ENCODE measurements at regions not wholly inside any gene's neighbourhood (a gene's known extent, or its start where the extent isn't known, plus 50 kb on each side); places are given as distances from the start of the nearest gene placed in this dataset.

DNA sequence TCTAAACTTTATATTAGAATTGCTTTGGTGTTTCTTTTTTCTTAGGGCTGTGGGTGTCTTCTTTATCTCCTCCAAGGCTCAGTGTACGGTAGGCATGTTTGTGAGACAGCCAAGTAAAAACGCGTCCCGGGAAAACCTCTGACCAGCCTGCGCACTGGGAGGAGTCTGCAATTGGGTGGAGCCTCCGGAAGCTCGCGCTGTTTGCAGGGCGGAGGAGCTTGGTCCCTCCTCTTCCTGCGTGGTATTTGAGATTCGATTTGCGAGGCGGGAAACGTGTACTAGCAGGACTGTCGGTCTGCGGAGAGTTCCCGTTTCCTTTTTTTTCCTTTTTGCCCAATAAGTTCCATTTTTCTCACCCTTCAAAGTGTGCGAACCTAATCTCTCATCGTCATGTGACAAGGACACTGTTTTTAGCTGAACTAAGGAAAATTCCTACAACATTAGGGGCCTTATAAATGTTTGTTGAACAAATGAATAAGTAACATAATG, 182.1 kb upstream of the OTX2 start (continued):
- TF ChIP-seq ZFX (CRISPR knock-in tag; IDR thresholded peaks at IDR 0.05) (0 out of 2 replicates have a peak, but pooled peaks have one; percentile 16), MYBL2 (IDR thresholded peaks at IDR 0.05; ENCODE audit: low read depth) (peak; percentile 39; the same call in 1 of the 2 replicates), MYBL2 (CRISPR knock-in tag; IDR thresholded peaks at IDR 0.05; ENCODE audit: borderline replicate concordance) (no peak), ZNF830 (CRISPR knock-in tag; IDR thresholded peaks at IDR 0.05) (no peak), BHLHE40 (IDR thresholded peaks at IDR 0.05; ENCODE audit: low read length) (peak; percentile 55; the same call in 1 of the 2 replicates), KAT7 (CRISPR knock-in tag; IDR thresholded peaks at IDR 0.05; ENCODE audit: borderline replicate concordance) (no peak), NFIC (IDR thresholded peaks at IDR 0.05) (0 out of 2 replicates have a peak, but pooled peaks have one; percentile 2), GABPB1 (CRISPR knock-in tag; IDR thresholded peaks at IDR 0.05) (peak; percentile 61; the same call in 1 of the 2 replicates), PTTG1 (tag; IDR thresholded peaks at IDR 0.05; ENCODE audit: low read depth) (no peak), EP400 (IDR thresholded peaks at IDR 0.05) (peak; percentile 45; the same call in 1 of the 2 replicates), NR2C1 (IDR thresholded peaks at IDR 0.05) (no peak), NR2C1 (tag; IDR thresholded peaks at IDR 0.05) (no peak), L3MBTL2 (IDR thresholded peaks at IDR 0.05) (peak; percentile 81), PHF8 (IDR thresholded peaks at IDR 0.05; ENCODE audit: borderline replicate concordance, low read length) (peak; percentile 51; the same call in 1 of the 2 replicates), SOX6 (IDR thresholded peaks at IDR 0.05) (0 out of 2 replicates have a peak, but pooled peaks have one; percentile 25), KDM5B (IDR thresholded peaks at IDR 0.05; ENCODE audit: insufficient replicate concordance, low read depth, low read length) (peak; percentile 51), SIN3A (IDR thresholded peaks at IDR 0.05; ENCODE audit: borderline replicate concordance in 2 of 2, control insufficient read depth in 1 of 2, low read depth in 2 of 2, low read length in 2 of 2) (0 out of 4 replicates have a peak, but pooled peaks of 1 of the 2 experiments have one; percentile 31), SMC3 (conservative IDR thresholded peaks at IDR 0.05; ENCODE audit: insufficient read depth, low read depth, low read length) (no peak)
- TF ChIP-seq, protein P1, sequence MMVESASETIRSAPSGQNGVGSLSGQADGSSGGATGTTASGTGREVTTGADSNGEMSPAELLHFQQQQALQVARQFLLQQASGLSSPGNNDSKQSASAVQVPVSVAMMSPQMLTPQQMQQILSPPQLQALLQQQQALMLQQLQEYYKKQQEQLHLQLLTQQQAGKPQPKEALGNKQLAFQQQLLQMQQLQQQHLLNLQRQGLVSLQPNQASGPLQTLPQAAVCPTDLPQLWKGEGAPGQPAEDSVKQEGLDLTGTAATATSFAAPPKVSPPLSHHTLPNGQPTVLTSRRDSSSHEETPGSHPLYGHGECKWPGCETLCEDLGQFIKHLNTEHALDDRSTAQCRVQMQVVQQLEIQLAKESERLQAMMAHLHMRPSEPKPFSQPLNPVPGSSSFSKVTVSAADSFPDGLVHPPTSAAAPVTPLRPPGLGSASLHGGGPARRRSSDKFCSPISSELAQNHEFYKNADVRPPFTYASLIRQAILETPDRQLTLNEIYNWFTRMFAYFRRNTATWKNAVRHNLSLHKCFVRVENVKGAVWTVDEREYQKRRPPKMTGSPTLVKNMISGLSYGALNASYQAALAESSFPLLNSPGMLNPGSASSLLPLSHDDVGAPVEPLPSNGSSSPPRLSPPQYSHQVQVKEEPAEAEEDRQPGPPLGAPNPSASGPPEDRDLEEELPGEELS (CRISPR knock-in tag; IDR thresholded peaks at IDR 0.05; ENCODE audit: borderline replicate concordance), result no peak
- TF ChIP-seq, protein P2, sequence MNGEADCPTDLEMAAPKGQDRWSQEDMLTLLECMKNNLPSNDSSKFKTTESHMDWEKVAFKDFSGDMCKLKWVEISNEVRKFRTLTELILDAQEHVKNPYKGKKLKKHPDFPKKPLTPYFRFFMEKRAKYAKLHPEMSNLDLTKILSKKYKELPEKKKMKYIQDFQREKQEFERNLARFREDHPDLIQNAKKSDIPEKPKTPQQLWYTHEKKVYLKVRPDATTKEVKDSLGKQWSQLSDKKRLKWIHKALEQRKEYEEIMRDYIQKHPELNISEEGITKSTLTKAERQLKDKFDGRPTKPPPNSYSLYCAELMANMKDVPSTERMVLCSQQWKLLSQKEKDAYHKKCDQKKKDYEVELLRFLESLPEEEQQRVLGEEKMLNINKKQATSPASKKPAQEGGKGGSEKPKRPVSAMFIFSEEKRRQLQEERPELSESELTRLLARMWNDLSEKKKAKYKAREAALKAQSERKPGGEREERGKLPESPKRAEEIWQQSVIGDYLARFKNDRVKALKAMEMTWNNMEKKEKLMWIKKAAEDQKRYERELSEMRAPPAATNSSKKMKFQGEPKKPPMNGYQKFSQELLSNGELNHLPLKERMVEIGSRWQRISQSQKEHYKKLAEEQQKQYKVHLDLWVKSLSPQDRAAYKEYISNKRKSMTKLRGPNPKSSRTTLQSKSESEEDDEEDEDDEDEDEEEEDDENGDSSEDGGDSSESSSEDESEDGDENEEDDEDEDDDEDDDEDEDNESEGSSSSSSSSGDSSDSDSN (IDR thresholded peaks at IDR 0.05; ENCODE audit: borderline replicate concordance in 1 of 2, low read depth in 2 of 2, low read length in 2 of 2), result no peak
- TF ChIP-seq, protein P3, sequence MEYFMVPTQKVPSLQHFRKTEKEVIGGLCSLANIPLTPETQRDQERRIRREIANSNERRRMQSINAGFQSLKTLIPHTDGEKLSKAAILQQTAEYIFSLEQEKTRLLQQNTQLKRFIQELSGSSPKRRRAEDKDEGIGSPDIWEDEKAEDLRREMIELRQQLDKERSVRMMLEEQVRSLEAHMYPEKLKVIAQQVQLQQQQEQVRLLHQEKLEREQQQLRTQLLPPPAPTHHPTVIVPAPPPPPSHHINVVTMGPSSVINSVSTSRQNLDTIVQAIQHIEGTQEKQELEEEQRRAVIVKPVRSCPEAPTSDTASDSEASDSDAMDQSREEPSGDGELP (CRISPR knock-in tag; IDR thresholded peaks at IDR 0.05; ENCODE audit: borderline replicate concordance), result peak; percentile 48; the same call in 1 of the 2 replicates
- TF ChIP-seq, protein P4, sequence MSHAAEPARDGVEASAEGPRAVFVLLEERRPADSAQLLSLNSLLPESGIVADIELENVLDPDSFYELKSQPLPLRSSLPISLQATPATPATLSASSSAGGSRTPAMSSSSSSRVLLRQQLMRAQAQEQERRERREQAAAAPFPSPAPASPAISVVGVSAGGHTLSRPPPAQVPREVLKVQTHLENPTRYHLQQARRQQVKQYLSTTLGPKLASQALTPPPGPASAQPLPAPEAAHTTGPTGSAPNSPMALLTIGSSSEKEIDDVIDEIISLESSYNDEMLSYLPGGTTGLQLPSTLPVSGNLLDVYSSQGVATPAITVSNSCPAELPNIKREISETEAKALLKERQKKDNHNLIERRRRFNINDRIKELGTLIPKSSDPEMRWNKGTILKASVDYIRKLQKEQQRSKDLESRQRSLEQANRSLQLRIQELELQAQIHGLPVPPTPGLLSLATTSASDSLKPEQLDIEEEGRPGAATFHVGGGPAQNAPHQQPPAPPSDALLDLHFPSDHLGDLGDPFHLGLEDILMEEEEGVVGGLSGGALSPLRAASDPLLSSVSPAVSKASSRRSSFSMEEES (CRISPR knock-in tag; IDR thresholded peaks at IDR 0.05), result peak; percentile 62

All from K562 (cell line).